GM21390 (cell line): ENCODE measurements at regions not wholly inside any gene's neighbourhood (a gene's known extent, or its start where the extent isn't known, plus 50 kb on each side); places are given as distances from the start of the nearest gene placed in this dataset.

ENCODE experiments used
- ATAC-seq: cut with Tn5 transposase; IDR thresholded peaks from one replicate; pipeline ENCODE4 v1.9.1; 2021; ENCODE audit not compliant: unreplicated experiment

- ATAC-seq = no peak
Observed at GRCh38 chr9:2991292-2991691, 147.4 kb upstream of the PUM3 start.

GRCh38 chr9:2987679-2988078, 143.8 kb upstream of the PUM3 start:
- ATAC-seq = no peak

GRCh38 chr9:2985343-2985742, 141.4 kb upstream of the PUM3 start:
- no peak for ATAC-seq

- no peak for ATAC-seq
Observed at GRCh38 chr9:2984491-2984890, 140.6 kb upstream of the PUM3 start.

- no peak for ATAC-seq
Observed at GRCh38 chr9:2979957-2980610, 136.2 kb upstream of the PUM3 start.

GRCh38 chr9:2972475-2972874, 128.6 kb upstream of the PUM3 start:
- no peak for ATAC-seq

GRCh38 chr9:2970864-2971263, 127.0 kb upstream of the PUM3 start:
- ATAC-seq = no peak

- no peak for ATAC-seq
Observed at GRCh38 chr9:2967766-2968165, 123.9 kb upstream of the PUM3 start.

GRCh38 chr9:2966565-2967300, 122.8 kb upstream of the PUM3 start:
- ATAC-seq = no peak

- no peak for ATAC-seq
Observed at GRCh38 chr9:2964470-2964869, 120.6 kb upstream of the PUM3 start.

- ATAC-seq = no peak
Observed at GRCh38 chr9:2963307-2963706, 119.4 kb upstream of the PUM3 start.

- ATAC-seq = no peak
Observed at GRCh38 chr9:2962471-2963172, 118.7 kb upstream of the PUM3 start.

GRCh38 chr9:2958219-2958618, 114.3 kb upstream of the PUM3 start:
- ATAC-seq = no peak

- ATAC-seq = no peak
Observed at GRCh38 chr9:2957656-2958200, 113.8 kb upstream of the PUM3 start.

GRCh38 chr9:2955575-2955974, 111.7 kb upstream of the PUM3 start:
- no peak for ATAC-seq

- ATAC-seq = no peak
Observed at GRCh38 chr9:2939368-2939767, 95.5 kb upstream of the PUM3 start.

GRCh38 chr9:2936221-2936620, 92.3 kb upstream of the PUM3 start:
- ATAC-seq = no peak

- no peak for ATAC-seq
Observed at GRCh38 chr9:2934883-2935282, 91.0 kb upstream of the PUM3 start.

- no peak for ATAC-seq
Observed at GRCh38 chr9:2934241-2934650, 90.4 kb upstream of the PUM3 start.

GRCh38 chr9:2933165-2934095, 89.5 kb upstream of the PUM3 start:
- no peak for ATAC-seq

- no peak for ATAC-seq
Observed at GRCh38 chr9:2928411-2928810, 84.5 kb upstream of the PUM3 start.
